OCI-LY3 (cell line): ENCODE measurements at regions not wholly inside any gene's neighbourhood (a gene's known extent, or its start where the extent isn't known, plus 50 kb on each side); places are given as distances from the start of the nearest gene placed in this dataset.

Experiments
- H2AFZ ChIP-seq: fragments of 200-600, 300-600 bp; shearing (Covaris generic); 2 replicates; pipeline ENCODE4 v1.6.0; 2014; ENCODE audit warnings: antibody characterized with exemption, low read depth, low read length
- H3K27ac ChIP-seq: fragments of 200-600, 300-600 bp; sonication (generic); 2 replicates; pipeline ENCODE4 v1.5.1; 2014; ENCODE audit warnings: mild to moderate bottlenecking, low read length, moderate library complexity, mixed read lengths
- H3K27me3 ChIP-seq: fragments of 200-600, 300-600 bp; sonication (generic); 2 replicates; pipeline ENCODE4 v1.6.1; 2014; ENCODE audit warnings: low read depth, low read length, mixed read lengths
- H3K36me3 ChIP-seq: fragments of 200-600, 300-600 bp; sonication (generic); replicated peaks from 2 replicates; pipeline ENCODE3; 2014; ENCODE audit warnings: low read depth, low read length, mixed read lengths
- H3K4me1 ChIP-seq: fragments of 300-600, 200-600 bp; sonication (generic); 2 replicates; pipeline ENCODE4 v1.6.1; 2014; ENCODE audit warnings: low read length, mixed read lengths
- H3K4me2 ChIP-seq: fragments of 200-600, 300-600 bp; sonication (generic); 2 replicates; pipeline ENCODE4 v1.6.1; 2014; ENCODE audit warnings: low read length, mixed read lengths
- H3K4me3 ChIP-seq: fragments of 300-600, 200-600 bp; sonication (generic); 2 replicates; pipeline ENCODE4 v1.5.1; 2014; ENCODE audit warnings: antibody characterized with exemption, mild to moderate bottlenecking, low read length, moderate library complexity
- H3K79me2 ChIP-seq: fragments of 300-600, 200-600 bp; shearing (Covaris generic); 2 replicates; pipeline ENCODE4 v1.6.1; 2014; ENCODE audit warnings: mild to moderate bottlenecking, low read length, mixed read lengths
- H3K9ac ChIP-seq: fragments of 300-600, 200-600 bp; shearing (Covaris generic); 2 replicates; pipeline ENCODE4 v1.6.0; 2014; ENCODE audit warnings: mild to moderate bottlenecking, low read length, moderate library complexity
- H3K9me3 ChIP-seq: fragments of 200-600, 300-600 bp; shearing (Covaris generic); 2 replicates; pipeline ENCODE4 v1.6.1; 2014; ENCODE audit warnings: low read length, mixed read lengths; ENCODE audit not compliant: insufficient read depth
- H4K20me1 ChIP-seq: fragments of 200-600, 300-600 bp; sonication (generic); 2 replicates; pipeline ENCODE4 v1.6.1; 2016; ENCODE audit warnings: low read length, mixed read lengths; ENCODE audit not compliant: insufficient read depth
- EZH2phosphoT487 ChIP-seq: fragments of 200-600 bp; shearing (Covaris generic); IDR thresholded peaks from 2 replicates; pipeline ENCODE4 v1.6.1; 2018; ENCODE audit warnings: antibody characterized with exemption, mixed run types, low read depth
- TF ChIP-seq, protein P1 (sequence below): fragments of 200-600, 300-600 bp; sonication (generic); IDR thresholded peaks from 2 replicates; pipeline ENCODE4 v1.5.1; 2014; ENCODE audit warnings: antibody characterized with exemption, low read length, low read depth

DNA sequence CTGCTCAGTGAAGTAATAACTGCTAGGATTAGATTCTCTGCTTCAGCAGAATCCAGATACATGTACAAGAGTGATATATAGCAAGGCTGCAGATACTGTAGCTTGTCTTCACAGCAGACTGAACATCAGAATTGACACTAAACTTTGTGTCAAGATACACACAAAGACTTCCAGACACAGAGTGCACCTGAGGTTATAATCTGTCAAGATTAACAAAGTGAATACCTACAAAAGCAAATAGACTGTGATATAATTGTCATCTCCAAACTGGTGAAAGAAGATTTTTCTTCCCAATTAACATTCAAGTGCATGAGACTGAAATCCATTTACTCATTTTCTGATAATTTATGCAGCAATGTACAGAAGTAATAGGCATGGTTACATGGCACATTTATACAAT, 2266.5 kb upstream of the WWC1 start:
- no peaks in the 10 kb centered on the region for H3K27me3 ChIP-seq
- no peaks in the 10 kb centered on the region for H3K9me3 ChIP-seq
- TF ChIP-seq EZH2phosphoT487 = no peak
- TF ChIP-seq, protein P1, sequence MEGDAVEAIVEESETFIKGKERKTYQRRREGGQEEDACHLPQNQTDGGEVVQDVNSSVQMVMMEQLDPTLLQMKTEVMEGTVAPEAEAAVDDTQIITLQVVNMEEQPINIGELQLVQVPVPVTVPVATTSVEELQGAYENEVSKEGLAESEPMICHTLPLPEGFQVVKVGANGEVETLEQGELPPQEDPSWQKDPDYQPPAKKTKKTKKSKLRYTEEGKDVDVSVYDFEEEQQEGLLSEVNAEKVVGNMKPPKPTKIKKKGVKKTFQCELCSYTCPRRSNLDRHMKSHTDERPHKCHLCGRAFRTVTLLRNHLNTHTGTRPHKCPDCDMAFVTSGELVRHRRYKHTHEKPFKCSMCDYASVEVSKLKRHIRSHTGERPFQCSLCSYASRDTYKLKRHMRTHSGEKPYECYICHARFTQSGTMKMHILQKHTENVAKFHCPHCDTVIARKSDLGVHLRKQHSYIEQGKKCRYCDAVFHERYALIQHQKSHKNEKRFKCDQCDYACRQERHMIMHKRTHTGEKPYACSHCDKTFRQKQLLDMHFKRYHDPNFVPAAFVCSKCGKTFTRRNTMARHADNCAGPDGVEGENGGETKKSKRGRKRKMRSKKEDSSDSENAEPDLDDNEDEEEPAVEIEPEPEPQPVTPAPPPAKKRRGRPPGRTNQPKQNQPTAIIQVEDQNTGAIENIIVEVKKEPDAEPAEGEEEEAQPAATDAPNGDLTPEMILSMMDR = no peak
- no peaks in the 10 kb centered on the region for H4K20me1 ChIP-seq
- H3K9ac ChIP-seq = no peak overlapping the region
- H2AFZ ChIP-seq = no peak overlapping the region
- H3K79me2 ChIP-seq = no peaks in the 10 kb centered on the region
- no peak overlapping the region for H3K4me3 ChIP-seq
- H3K36me3 ChIP-seq = no peaks in the 10 kb centered on the region
- H3K27ac ChIP-seq = no peak overlapping the region
- no peaks in the 10 kb centered on the region for H3K4me1 ChIP-seq
- H3K4me2 ChIP-seq = no peak overlapping the region

DNA sequence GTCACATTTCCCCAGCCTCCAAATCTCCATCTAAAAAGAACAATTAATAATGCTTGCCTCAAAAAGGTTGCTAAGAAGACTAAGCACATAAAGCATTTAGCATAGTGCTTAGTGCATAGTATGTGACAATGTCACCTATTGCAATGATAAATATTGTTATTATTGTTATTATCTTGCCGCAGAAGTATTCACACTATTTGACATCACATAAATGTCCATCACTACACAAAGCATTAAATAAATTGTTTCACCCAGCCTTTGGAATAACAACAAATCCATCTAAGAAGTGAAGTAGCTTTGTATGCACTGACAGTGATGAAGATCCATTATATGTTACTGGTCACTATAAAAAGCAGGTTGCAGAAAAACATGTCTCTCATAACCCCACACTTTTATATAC, 2263.9 kb upstream of the WWC1 start:
- H3K9ac ChIP-seq = no peak overlapping the region
- H3K4me1 ChIP-seq = no peaks in the 10 kb centered on the region
- no peaks in the 10 kb centered on the region for H3K27me3 ChIP-seq
- no peak overlapping the region for H3K4me2 ChIP-seq
- H3K79me2 ChIP-seq = no peaks in the 10 kb centered on the region
- no peak for TF ChIP-seq EZH2phosphoT487
- TF ChIP-seq, protein P1 = no peak
- no peak overlapping the region for H2AFZ ChIP-seq
- no peak overlapping the region for H3K27ac ChIP-seq
- H3K36me3 ChIP-seq = no peaks in the 10 kb centered on the region
- H4K20me1 ChIP-seq = no peaks in the 10 kb centered on the region
- H3K9me3 ChIP-seq = no peaks in the 10 kb centered on the region
- H3K4me3 ChIP-seq = no peak overlapping the region

DNA sequence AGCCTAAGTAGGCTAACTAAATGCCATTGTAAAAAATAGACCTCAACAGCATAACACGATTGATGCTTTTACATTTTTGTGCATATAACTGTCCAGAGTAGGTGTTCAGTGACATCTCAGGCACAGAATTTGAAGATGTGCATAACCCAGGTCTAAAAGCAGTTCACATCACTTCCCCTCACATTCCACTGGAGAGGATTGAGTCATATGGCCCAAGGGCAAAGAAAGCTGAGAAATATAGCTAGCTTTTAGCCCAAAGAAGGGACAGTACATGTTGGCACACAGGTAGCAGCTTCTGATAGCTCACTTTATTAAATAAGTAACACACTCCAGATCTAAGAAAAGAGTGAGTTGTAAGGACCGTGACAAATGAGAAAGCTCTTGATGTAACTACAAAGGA, 2259.5 kb upstream of the WWC1 start:
- no peaks in the 10 kb centered on the region for H3K27me3 ChIP-seq
- H3K4me1 ChIP-seq = no peaks in the 10 kb centered on the region
- no peaks in the 10 kb centered on the region for H4K20me1 ChIP-seq
- TF ChIP-seq, protein P1 = no peak
- no peak overlapping the region for H3K4me3 ChIP-seq
- no peak overlapping the region for H3K27ac ChIP-seq
- H3K9ac ChIP-seq = no peak overlapping the region
- H3K36me3 ChIP-seq = no peaks in the 10 kb centered on the region
- no peaks in the 10 kb centered on the region for H3K9me3 ChIP-seq
- no peak overlapping the region for H3K4me2 ChIP-seq
- no peaks in the 10 kb centered on the region for H3K79me2 ChIP-seq
- H2AFZ ChIP-seq = no peak overlapping the region

DNA sequence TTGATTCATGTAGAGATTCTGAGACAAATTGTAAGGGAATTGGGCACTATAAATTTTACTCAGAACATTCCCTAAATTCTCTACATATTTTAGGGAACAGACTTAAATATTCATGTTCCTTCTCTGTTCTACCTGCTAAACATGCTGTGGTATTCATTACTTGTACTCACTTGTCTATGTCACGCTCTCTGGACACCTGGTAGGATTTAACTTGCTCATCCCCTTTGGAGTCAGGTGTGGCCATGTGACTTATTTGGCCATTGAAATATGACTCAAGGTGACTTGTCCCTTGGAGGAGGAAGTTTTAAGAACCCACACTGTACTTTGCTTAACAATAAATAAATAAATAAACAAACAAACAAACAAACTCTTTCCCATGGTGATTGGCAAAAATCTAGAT, 2258.8 kb upstream of the WWC1 start:
- TF ChIP-seq, protein P1 = no peak
- TF ChIP-seq EZH2phosphoT487 = no peak

More for the DNA sequence above, 2258.8 kb upstream of the WWC1 start:
- H3K79me2 ChIP-seq = no peaks in the 10 kb centered on the region
- no peaks in the 10 kb centered on the region for H3K27me3 ChIP-seq
- H3K9me3 ChIP-seq = no peaks in the 10 kb centered on the region
- H3K4me1 ChIP-seq = no peaks in the 10 kb centered on the region
- H3K36me3 ChIP-seq = no peaks in the 10 kb centered on the region
- no peak overlapping the region for H3K9ac ChIP-seq
- no peaks in the 10 kb centered on the region for H4K20me1 ChIP-seq
- H3K4me3 ChIP-seq = no peak overlapping the region
- H3K27ac ChIP-seq = no peak overlapping the region
- no peak overlapping the region for H2AFZ ChIP-seq
- H3K4me2 ChIP-seq = no peak overlapping the region
